GM12878 (cell line): ENCODE measurements at regions not wholly inside any gene's neighbourhood (a gene's known extent, or its start where the extent isn't known, plus 50 kb on each side); places are given as distances from the start of the nearest gene placed in this dataset.

Experiments
- ATAC-seq: fragments of 200-7000 bp; cut with Tn5 transposase; 3 replicates; pipeline ENCODE4 v1.9.1; 2020; ENCODE audit warnings: mild to moderate bottlenecking, moderate library complexity
- BruUV-seq: library from RNA; stranded (reverse); fragments of 400-500 nt; replicated peaks from 2 replicates; lab custom pipeline; 2021; lab: Mats Ljungman, UMichigan
- CTCF ChIA-PET: fragments of 300-600 bp; sonication (Branson Sonifier 250); formaldehyde crosslinking; extraction: SDS; loops from one replicate; lab custom pipeline; 2021; ENCODE audit warnings: inconsistent platforms; lab: Yijun Ruan, JAX
- POLR2A ChIA-PET: fragments of 350-600 bp; formaldehyde crosslinking; extraction: SDS; loops from one replicate; lab custom pipeline; 2021; ENCODE audit warnings: inconsistent platforms; lab: Charles Lee
- RAD21 ChIA-PET: fragments of 300-600 bp; sonication (Branson Sonifier 250); formaldehyde crosslinking; loops from one replicate; lab custom pipeline; 2023; ENCODE audit warnings: antibody characterized with exemption; ENCODE audit not compliant: unreplicated experiment; lab: Charles Lee
- SMC1A ChIA-PET: fragments of 300-600 bp; sonication (Branson Sonifier 250); formaldehyde crosslinking; loops from one replicate; lab custom pipeline; 2023; ENCODE audit not compliant: unreplicated experiment, uncharacterized antibody; lab: Charles Lee
- DNase-seq: peaks from one replicate; pipeline ENCODE4 v3.0.0-alpha.2; 2011; ENCODE audit warnings: low read depth, low spot score
- FAIRE-seq: peaks from 3 replicates; lab custom pipeline; 2011; peaks lifted over from hg19 to GRCh38; lab: Jason Lieb, UNC
- H2AFZ ChIP-seq: 2 replicates; pipeline ENCODE4 v1.6.0; 2011; ENCODE audit warnings: low read depth, low read length, control low read depth; ENCODE audit not compliant: control insufficient read depth
- H3K27ac ChIP-seq: 2 replicates; pipeline ENCODE4 v1.5.1; 2011; ENCODE audit warnings: control low read depth; ENCODE audit not compliant: control insufficient read depth, insufficient read depth
- H3K27me3 ChIP-seq, 2 experiments: replicated peaks in 1 of 2; 2 replicates each; pipeline versions ENCODE4 v1.6.0 to v1.6.1; 2011; ENCODE audit warnings: low read length in 1 of 2; ENCODE audit not compliant: control insufficient read depth in 2 of 2, insufficient read depth in 2 of 2
- H3K36me3 ChIP-seq, 2 experiments: 2 replicates each; pipeline ENCODE4 v1.5.1; 2011; ENCODE audit warnings: low read length in 1 of 2; ENCODE audit not compliant: control insufficient read depth in 2 of 2, insufficient read depth in 2 of 2
- H3K4me1 ChIP-seq: 2 replicates; pipeline ENCODE4 v1.6.1; 2011; ENCODE audit warnings: mild to moderate bottlenecking, low read length, moderate library complexity, mixed read lengths; ENCODE audit not compliant: control insufficient read depth, insufficient read depth
- H3K4me2 ChIP-seq: 2 replicates; pipeline ENCODE4 v1.6.0; 2011; ENCODE audit warnings: control low read depth; ENCODE audit not compliant: control insufficient read depth, insufficient read depth
- H3K4me3 ChIP-seq: fragments of 200-600 bp; sonication (generic); 2 replicates; pipeline ENCODE4 v1.5.1; 2016
- H3K79me2 ChIP-seq: 2 replicates; pipeline ENCODE4 v1.6.0; 2011; ENCODE audit warnings: low read length; ENCODE audit not compliant: control insufficient read depth, insufficient read depth
- H3K9ac ChIP-seq: 2 replicates; pipeline ENCODE4 v1.8.0; 2011; ENCODE audit warnings: low read length, control low read depth, mixed read lengths; ENCODE audit not compliant: control insufficient read depth, insufficient read depth
- H3K9me3 ChIP-seq: replicated peaks from 3 replicates; pipeline ENCODE4 v1.5.1; 2011; ENCODE audit warnings: mild to moderate bottlenecking, low read length; ENCODE audit not compliant: control insufficient read depth, insufficient read depth
- H4K20me1 ChIP-seq: 2 replicates; pipeline ENCODE4 v1.6.0; 2011; ENCODE audit not compliant: control insufficient read depth, insufficient read depth
- ATF7 ChIP-seq: fragments of 450-650 bp; IDR thresholded peaks from 2 replicates; pipeline ENCODE4 v1.6.1; 2016; ENCODE audit warnings: low read depth, mild to moderate bottlenecking
- BCL11A ChIP-seq: IDR thresholded peaks from 2 replicates; pipeline ENCODE4 v1.6.1; 2011; ENCODE audit warnings: low read depth, low read length
- BMI1 ChIP-seq: fragments of 450-650 bp; IDR thresholded peaks from 2 replicates; pipeline ENCODE4 v1.6.1; 2016; ENCODE audit warnings: mild to moderate bottlenecking, moderate library complexity, borderline replicate concordance
- FOS ChIP-seq: IDR thresholded peaks from 3 replicates; pipeline ENCODE4 v1.6.1; 2011; ENCODE audit warnings: borderline replicate concordance; ENCODE audit not compliant: insufficient read length; ENCODE audit errors: extremely low read depth
- FOXK2 ChIP-seq: fragments of 450-650 bp; IDR thresholded peaks from 2 replicates; pipeline ENCODE4 v1.6.1; 2017; ENCODE audit warnings: mild to moderate bottlenecking, moderate library complexity
- GABPA ChIP-seq: IDR thresholded peaks from 2 replicates; pipeline ENCODE4 v1.6.1; 2014; ENCODE audit warnings: antibody characterized with exemption, low read depth, mild to moderate bottlenecking, inconsistent platforms
- HDGF ChIP-seq: fragments of 450-650 bp; IDR thresholded peaks from 2 replicates; pipeline ENCODE4 v1.6.1; 2016; ENCODE audit warnings: antibody characterized with exemption
- IKZF1 ChIP-seq: fragments of 450-650 bp; conservative IDR thresholded peaks from 2 replicates; pipeline ENCODE4 v1.6.1; 2017; ENCODE audit warnings: antibody characterized with exemption, mild to moderate bottlenecking
- JUNB ChIP-seq: IDR thresholded peaks from 2 replicates; pipeline ENCODE4 v1.6.1; 2016; ENCODE audit warnings: antibody characterized with exemption, mild to moderate bottlenecking
- KAT2A ChIP-seq: conservative IDR thresholded peaks from 2 replicates; pipeline ENCODE4 v1.6.1; 2011; ENCODE audit warnings: low read depth, low read length; ENCODE audit not compliant: control insufficient read depth
- POU2F2 ChIP-seq: IDR thresholded peaks from 3 replicates; pipeline ENCODE4 v1.6.1; 2011; ENCODE audit warnings: low read depth, mild to moderate bottlenecking, low read length, borderline replicate concordance
- RAD21 ChIP-seq: IDR thresholded peaks from 2 replicates; pipeline ENCODE4 v1.6.1; 2011; ENCODE audit warnings: mild to moderate bottlenecking, low read depth, low read length, moderate library complexity; ENCODE audit not compliant: insufficient read depth
- SIN3A ChIP-seq: IDR thresholded peaks from 2 replicates; pipeline ENCODE4 v1.6.1; 2012; ENCODE audit warnings: low read depth, low read length, improper control_type of control experiment
- SP1 ChIP-seq: IDR thresholded peaks from one replicate; pipeline ENCODE4 v1.6.1; 2011; ENCODE audit warnings: low read depth, low read length
- TAF1 ChIP-seq: IDR thresholded peaks from 2 replicates; pipeline ENCODE4 v1.6.1; 2011; ENCODE audit warnings: mild to moderate bottlenecking, low read depth, low read length, borderline replicate concordance
- USF1 ChIP-seq: IDR thresholded peaks from 2 replicates; pipeline ENCODE4 v1.6.1; 2011; ENCODE audit warnings: borderline replicate concordance, low read depth, mild to moderate bottlenecking, moderate library complexity, mixed read lengths, low read length; ENCODE audit not compliant: insufficient read depth; ENCODE audit errors: extremely low read length
- WGBS: methylation state at CpG from one replicate; pipeline ENCODE4 v1.1.6; 2016; ENCODE audit warnings: low lambda C conversion rate; ENCODE audit not compliant: insufficient replicate concordance, insufficient coverage; ENCODE audit errors: missing lambda C conversion rate; 5-methylcytosine and 5-hydroxymethylcytosine counted together
- in situ Hi-C: fragments of 300-500 bp; cut with MboI; formaldehyde crosslinking; loops from 9 replicates; pipeline ENCODE4 v1.14.3; 2018; ENCODE audit warnings: mixed read lengths
- intact Hi-C: fragments of 100-400 bp; cut with micrococcal nuclease; formaldehyde crosslinking; loops from one replicate; pipeline ENCODE4 v1.14.2; 2022; ENCODE audit not compliant: unreplicated experiment
- TF ChIP-seq, protein P1 (sequence below): fragments of 450-650 bp; formaldehyde crosslinking; IDR thresholded peaks from 2 replicates; pipeline ENCODE4 v1.4.0; 2022; ENCODE audit warnings: mild to moderate bottlenecking, moderate library complexity
- TF ChIP-seq, protein P2 (sequence below): fragments of 450-650 bp; IDR thresholded peaks from 2 replicates; pipeline ENCODE4 v1.6.1; 2017; ENCODE audit warnings: mild to moderate bottlenecking

GRCh38 chr1:71303617-71304041 is 222.8 kb upstream of the ZRANB2 start:
- Histone ChIP-seq H3K36me3 (no peaks in the 10 kb centered on the region), H3K4me3 (no peak overlapping the region), H2AFZ (no peak overlapping the region), H3K9ac (no peak overlapping the region), H3K27ac (no peak overlapping the region), H3K79me2 (no peaks in the 10 kb centered on the region), H4K20me1 (no peaks in the 10 kb centered on the region), H3K4me1 (no peaks in the 10 kb centered on the region), H3K27me3 (no peaks in the 10 kb centered on the region), H3K4me2 (no peak overlapping the region), H3K9me3 (no peaks in the 10 kb centered on the region)
- WGBS, result 0% methylated on average over 4 of the region's 4 CpGs
- TF ChIP-seq, protein P1, sequence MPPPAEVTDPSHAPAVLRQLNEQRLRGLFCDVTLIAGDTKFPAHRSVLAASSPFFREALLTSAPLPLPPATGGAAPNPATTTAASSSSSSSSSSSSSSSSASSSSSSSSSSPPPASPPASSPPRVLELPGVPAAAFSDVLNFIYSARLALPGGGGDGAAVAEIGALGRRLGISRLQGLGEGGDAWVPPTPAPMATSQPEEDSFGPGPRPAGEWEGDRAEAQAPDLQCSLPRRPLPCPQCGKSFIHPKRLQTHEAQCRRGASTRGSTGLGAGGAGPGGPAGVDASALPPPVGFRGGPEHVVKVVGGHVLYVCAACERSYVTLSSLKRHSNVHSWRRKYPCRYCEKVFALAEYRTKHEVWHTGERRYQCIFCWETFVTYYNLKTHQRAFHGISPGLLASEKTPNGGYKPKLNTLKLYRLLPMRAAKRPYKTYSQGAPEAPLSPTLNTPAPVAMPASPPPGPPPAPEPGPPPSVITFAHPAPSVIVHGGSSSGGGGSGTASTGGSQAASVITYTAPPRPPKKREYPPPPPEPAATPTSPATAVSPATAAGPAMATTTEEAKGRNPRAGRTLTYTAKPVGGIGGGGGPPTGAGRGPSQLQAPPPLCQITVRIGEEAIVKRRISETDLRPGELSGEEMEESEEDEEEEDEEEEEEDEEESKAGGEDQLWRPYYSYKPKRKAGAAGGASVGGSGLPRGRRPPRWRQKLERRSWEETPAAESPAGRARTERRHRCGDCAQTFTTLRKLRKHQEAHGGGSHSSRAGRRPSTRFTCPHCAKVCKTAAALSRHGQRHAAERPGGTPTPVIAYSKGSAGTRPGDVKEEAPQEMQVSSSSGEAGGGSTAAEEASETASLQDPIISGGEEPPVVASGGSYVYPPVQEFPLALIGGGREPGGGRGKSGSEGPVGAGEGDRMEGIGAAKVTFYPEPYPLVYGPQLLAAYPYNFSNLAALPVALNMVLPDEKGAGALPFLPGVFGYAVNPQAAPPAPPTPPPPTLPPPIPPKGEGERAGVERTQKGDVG (CRISPR knock-in tag), result no peak
- no peak for TF ChIP-seq USF1
- no peak for TF ChIP-seq FOXK2
- TF ChIP-seq ATF7, result no peak
- no peak for TF ChIP-seq HDGF
- no peak for TF ChIP-seq GABPA
- TF ChIP-seq KAT2A, result no peak
- no peak for TF ChIP-seq BMI1
- no peak for TF ChIP-seq SIN3A
- TF ChIP-seq IKZF1, result no peak
- TF ChIP-seq, protein P2, sequence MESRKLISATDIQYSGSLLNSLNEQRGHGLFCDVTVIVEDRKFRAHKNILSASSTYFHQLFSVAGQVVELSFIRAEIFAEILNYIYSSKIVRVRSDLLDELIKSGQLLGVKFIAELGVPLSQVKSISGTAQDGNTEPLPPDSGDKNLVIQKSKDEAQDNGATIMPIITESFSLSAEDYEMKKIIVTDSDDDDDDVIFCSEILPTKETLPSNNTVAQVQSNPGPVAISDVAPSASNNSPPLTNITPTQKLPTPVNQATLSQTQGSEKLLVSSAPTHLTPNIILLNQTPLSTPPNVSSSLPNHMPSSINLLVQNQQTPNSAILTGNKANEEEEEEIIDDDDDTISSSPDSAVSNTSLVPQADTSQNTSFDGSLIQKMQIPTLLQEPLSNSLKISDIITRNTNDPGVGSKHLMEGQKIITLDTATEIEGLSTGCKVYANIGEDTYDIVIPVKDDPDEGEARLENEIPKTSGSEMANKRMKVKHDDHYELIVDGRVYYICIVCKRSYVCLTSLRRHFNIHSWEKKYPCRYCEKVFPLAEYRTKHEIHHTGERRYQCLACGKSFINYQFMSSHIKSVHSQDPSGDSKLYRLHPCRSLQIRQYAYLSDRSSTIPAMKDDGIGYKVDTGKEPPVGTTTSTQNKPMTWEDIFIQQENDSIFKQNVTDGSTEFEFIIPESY, result no peak
- TF ChIP-seq POU2F2, result no peak
- no peak for TF ChIP-seq RAD21
- no peak for TF ChIP-seq FOS
- TF ChIP-seq TAF1, result no peak
- TF ChIP-seq BCL11A, result no peak
- TF ChIP-seq SP1, result no peak
- no peak for TF ChIP-seq JUNB
- in situ Hi-C loops, result no loop called here
- no peak for FAIRE-seq
- intact Hi-C loops, result no loop called here
- no peak for ATAC-seq
- no peak for DNase-seq
- ChIA-PET RAD21 (no interaction called here), SMC1A (no interaction called here), POLR2A (no interaction called here), CTCF (no interaction called here)
- no TSS peak for BruUV-seq
